ENCODE measurements at regions not wholly inside any gene's neighbourhood (a gene's known extent, or its start where the extent isn't known, plus 50 kb on each side); places are given as distances from the start of the nearest gene placed in this dataset.

- no peak for TF ChIP-seq CREM (CRISPR knock-in tag; IDR thresholded peaks at IDR 0.05)
- TF ChIP-seq ATF2 (CRISPR knock-in tag; IDR thresholded peaks at IDR 0.05; ENCODE audit: borderline replicate concordance, low read depth) = no peak
- TF ChIP-seq ZBTB43 (CRISPR knock-in tag; IDR thresholded peaks at IDR 0.05) = no peak
These were observed 240.6 kb upstream of the DGKB start (continued) for GRCh38 chr7:15143121-15143520.

- Mint-ChIP-seq H3K27me3 (ENCODE audit: low read depth) (no peaks in the 10 kb centered on the region; the same call in 1 of the 2 replicates), H3K9me3 (no peaks in the 10 kb centered on the region), H3K27ac (no peak overlapping the region), H3K4me1 (peaks cover 3% of the 10 kb centered on the region; the same call in 1 of the 2 replicates), H3K36me3 (no peaks in the 10 kb centered on the region), H3K4me3 (no peak overlapping the region)
- CTCF ChIA-PET = no interaction called here
- ATAC-seq (no peak), DNase-seq (ENCODE audit: low spot score) (no peak)
- TF ChIP-seq ZMAT4 (CRISPR knock-in tag; IDR thresholded peaks at IDR 0.05) (no peak), NR3C1 (CRISPR knock-in tag; conservative IDR thresholded peaks at IDR 0.05; ENCODE audit: low read depth) (no peak), ZNF425 (CRISPR knock-in tag; conservative IDR thresholded peaks at IDR 0.05) (no peak)
- POLR2A ChIA-PET = no interaction called here
These were observed 237.9 kb upstream of the DGKB start for GRCh38 chr7:15140431-15140830.

GRCh38 chr7:15131661-15132060, 229.1 kb upstream of the DGKB start:
- Mint-ChIP-seq H3K4me1 (peaks cover 14% of the 10 kb centered on the region), H3K36me3 (no peaks in the 10 kb centered on the region), H3K9me3 (no peaks in the 10 kb centered on the region), H3K27me3 (ENCODE audit: low read depth) (no peaks in the 10 kb centered on the region), H3K4me3 (no peak overlapping the region), H3K27ac (no peak overlapping the region)
- DNase-seq (ENCODE audit: low spot score) = no peak
- ChIA-PET POLR2A (no interaction called here), CTCF (no interaction called here)
- ATAC-seq = no peak
- TF ChIP-seq FOXJ3 (CRISPR knock-in tag; IDR thresholded peaks at IDR 0.05; ENCODE audit: borderline replicate concordance) (no peak), ZNF138 (CRISPR knock-in tag; conservative IDR thresholded peaks at IDR 0.05) (no peak), ZNF671 (CRISPR knock-in tag; IDR thresholded peaks at IDR 0.05) (no peak), ZNF532 (CRISPR knock-in tag; IDR thresholded peaks at IDR 0.05; ENCODE audit: borderline replicate concordance) (no peak), ZNF281 (CRISPR knock-in tag; IDR thresholded peaks at IDR 0.05) (no peak), ZNF263 (CRISPR knock-in tag; IDR thresholded peaks at IDR 0.05; ENCODE audit: low read depth) (no peak)
